Osteoblast (primary cell): ENCODE measurements at regions not wholly inside any gene's neighbourhood (a gene's known extent, or its start where the extent isn't known, plus 50 kb on each side); places are given as distances from the start of the nearest gene placed in this dataset.
A peak's percentile ranks its signal among the peaks of the same experiment; 100 is the strongest.
"Not testable (repeated sequence)": the region's sequence is repeated elsewhere in the genome, so short reads cannot be mapped to it uniquely, and the experiment has no call there.

Source experiments
- DNase-seq: peaks from one replicate; pipeline ENCODE4 v3.0.0; 2011; ENCODE audit warnings: low spot score, mixed read lengths; ENCODE audit not compliant: insufficient read length; ENCODE audit errors: missing footprints
- H2AFZ ChIP-seq: 2 replicates; pipeline ENCODE4 v1.6.0; 2011; ENCODE audit warnings: mild to moderate bottlenecking, low read length
- H3K27ac ChIP-seq: 2 replicates; pipeline ENCODE4 v1.5.1; 2011; ENCODE audit warnings: mild to moderate bottlenecking, low read depth, low read length, moderate library complexity
- H3K27me3 ChIP-seq: 2 replicates; pipeline ENCODE4 v1.6.0; 2012; ENCODE audit warnings: mild to moderate bottlenecking, control low read depth, inconsistent platforms, low read length, moderate library complexity; ENCODE audit not compliant: insufficient read depth
- H3K36me3 ChIP-seq: 2 replicates; pipeline ENCODE4 v1.5.1; 2011; ENCODE audit warnings: mild to moderate bottlenecking, low read length, control low read depth, moderate library complexity; ENCODE audit not compliant: insufficient read depth
- H3K4me1 ChIP-seq: 2 replicates; pipeline ENCODE4 v1.5.1; 2011; ENCODE audit warnings: mild to moderate bottlenecking, low read length, control low read depth, moderate library complexity; ENCODE audit not compliant: insufficient read depth
- H3K4me2 ChIP-seq: 2 replicates; pipeline ENCODE4 v1.6.0; 2011; ENCODE audit warnings: mild to moderate bottlenecking, low read length; ENCODE audit not compliant: insufficient read depth
- H3K4me3 ChIP-seq: fragments of 200-600 bp; sonication (generic); 3 replicates; pipeline ENCODE4 v1.5.1; 2012; ENCODE audit warnings: mild to moderate bottlenecking, low read length, inconsistent platforms; ENCODE audit not compliant: insufficient read depth
- H3K79me2 ChIP-seq: 2 replicates; pipeline ENCODE4 v1.6.0; 2012; ENCODE audit warnings: mild to moderate bottlenecking, low read length, control low read depth, inconsistent platforms; ENCODE audit not compliant: insufficient read depth
- H3K9me3 ChIP-seq: 2 replicates; pipeline ENCODE4 v1.5.1; 2011; ENCODE audit warnings: low read depth, low read length, control low read depth
- H4K20me1 ChIP-seq: 2 replicates; pipeline ENCODE4 v1.6.0; 2012; ENCODE audit warnings: mild to moderate bottlenecking, low read length, control low read depth; ENCODE audit not compliant: insufficient read depth
- CTCF ChIP-seq: IDR thresholded peaks from 2 replicates; pipeline ENCODE4 v1.5.1; 2011; ENCODE audit warnings: mild to moderate bottlenecking, low read depth, low read length, moderate library complexity; ENCODE audit errors: extremely low read depth

GRCh38 chr3:64361962-64362735 lies 136.9 kb upstream of the PRICKLE2 start:
- peak; percentile 26 for DNase-seq
- Histone ChIP-seq H3K27me3 (no peaks in the 10 kb centered on the region), H2AFZ (no peak overlapping the region), H4K20me1 (no peaks in the 10 kb centered on the region), H3K4me3 (no peak overlapping the region), H3K79me2 (no peaks in the 10 kb centered on the region), H3K4me2 (no peak overlapping the region), H3K9me3 (no peaks in the 10 kb centered on the region), H3K27ac (no peak overlapping the region), H3K4me1 (no peaks in the 10 kb centered on the region), H3K36me3 (no peaks in the 10 kb centered on the region)
- TF ChIP-seq CTCF, result no peak

GRCh38 chr3:64361036-64361435 lies 135.8 kb upstream of the PRICKLE2 start:
- H3K4me3 ChIP-seq, H3K4me1 ChIP-seq: not testable (repeated sequence)

GRCh38 chr3:64360280-64360679 lies 135.0 kb upstream of the PRICKLE2 start:
- no peaks in the 10 kb centered on the region for H3K27me3 ChIP-seq
- no peaks in the 10 kb centered on the region for H3K36me3 ChIP-seq
- no peaks in the 10 kb centered on the region for H3K9me3 ChIP-seq
- H3K4me2 ChIP-seq, result no peak overlapping the region
- H3K4me3 ChIP-seq, result no peak overlapping the region
- no peaks in the 10 kb centered on the region for H3K79me2 ChIP-seq
- no peaks in the 10 kb centered on the region for H4K20me1 ChIP-seq
- H3K27ac ChIP-seq, result no peak overlapping the region
- DNase-seq, result no peak
- H2AFZ ChIP-seq, result no peak overlapping the region
- TF ChIP-seq CTCF, result no peak
- no peaks in the 10 kb centered on the region for H3K4me1 ChIP-seq

More at GRCh38 chr3:64361036-64361435, 135.8 kb upstream of the PRICKLE2 start:
- not testable (repeated sequence) for H3K27ac ChIP-seq, H3K36me3 ChIP-seq, DNase-seq, H2AFZ ChIP-seq, H3K27me3 ChIP-seq, H3K4me2 ChIP-seq, H3K9me3 ChIP-seq, H4K20me1 ChIP-seq, H3K79me2 ChIP-seq

- H3K4me2 ChIP-seq, result no peak overlapping the region
- no peaks in the 10 kb centered on the region for H3K36me3 ChIP-seq
- H3K4me1 ChIP-seq, result no peaks in the 10 kb centered on the region
- no peak overlapping the region for H3K4me3 ChIP-seq
- DNase-seq, result no peak
- no peaks in the 10 kb centered on the region for H3K9me3 ChIP-seq
- H4K20me1 ChIP-seq, result no peaks in the 10 kb centered on the region
- H3K79me2 ChIP-seq, result no peaks in the 10 kb centered on the region
- no peak overlapping the region for H3K27ac ChIP-seq
- no peaks in the 10 kb centered on the region for H3K27me3 ChIP-seq
- no peak for TF ChIP-seq CTCF
- H2AFZ ChIP-seq, result no peak overlapping the region
Measured at GRCh38 chr3:64359735-64360134, 134.5 kb upstream of the PRICKLE2 start.
